GM12891 (cell line): ENCODE measurements at regions not wholly inside any gene's neighbourhood (a gene's known extent, or its start where the extent isn't known, plus 50 kb on each side); places are given as distances from the start of the nearest gene placed in this dataset.

Experiments
- DNase-seq: peaks from one replicate; pipeline ENCODE4 v3.0.0; 2011; ENCODE audit warnings: low spot score; ENCODE audit not compliant: insufficient read length
- FAIRE-seq: peaks from 2 replicates; lab custom pipeline; 2011; peaks lifted over from hg19 to GRCh38; lab: Jason Lieb, UNC
- PAX5 ChIP-seq: IDR thresholded peaks from 2 replicates; pipeline ENCODE4 v1.6.1; 2011; ENCODE audit warnings: low read length, moderate library complexity, mild to moderate bottlenecking; ENCODE audit not compliant: insufficient read depth, severe bottlenecking
- POLR2A ChIP-seq: IDR thresholded peaks from 2 replicates; pipeline ENCODE4 v1.6.1; 2011; ENCODE audit warnings: low read depth, low read length, control low read depth
- POLR2AphosphoS5 ChIP-seq: IDR thresholded peaks from 2 replicates; pipeline ENCODE4 v1.6.1; 2011; ENCODE audit warnings: low read depth, low read length, control low read depth
- POU2F2 ChIP-seq: IDR thresholded peaks from 2 replicates; pipeline ENCODE4 v1.6.1; 2011; ENCODE audit warnings: low read depth, mild to moderate bottlenecking, control low read depth, low read length, moderate library complexity
- SPI1 ChIP-seq: IDR thresholded peaks from 2 replicates; pipeline ENCODE4 v1.6.1; 2011; ENCODE audit warnings: low read depth, low read length, control low read depth
- TAF1 ChIP-seq: IDR thresholded peaks from 2 replicates; pipeline ENCODE4 v1.6.1; 2011; ENCODE audit warnings: low read depth, low read length, control low read depth

GRCh38 chr1:79388694-79389361 lies 382.3 kb upstream of the ADGRL4 start:
- no peak for DNase-seq
- FAIRE-seq, result no peak
- TF ChIP-seq SPI1 (no peak), POU2F2 (no peak), TAF1 (no peak), PAX5 (no peak), POLR2A (no peak), POLR2AphosphoS5 (no peak)

DNA sequence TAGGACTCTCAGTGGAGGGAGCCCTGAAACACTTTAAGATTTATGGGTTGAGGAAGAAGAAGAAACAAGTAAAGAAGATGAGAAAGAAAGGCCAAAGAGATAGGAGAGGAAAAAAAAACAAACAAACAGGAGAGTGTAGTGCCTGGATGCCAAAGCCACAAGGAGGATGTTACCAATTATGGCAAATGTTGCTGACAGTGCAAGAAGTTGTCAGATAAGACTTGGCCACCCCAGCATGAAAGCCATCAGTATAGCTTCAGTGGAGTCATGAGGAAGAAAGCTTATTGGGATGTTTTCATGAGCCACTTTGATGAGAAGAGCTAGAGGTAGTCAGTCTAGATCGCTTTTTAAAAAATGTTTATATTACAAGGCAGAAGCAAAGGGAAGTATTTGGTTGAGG lies 380.2 kb upstream of the ADGRL4 start:
- TF ChIP-seq POU2F2 (no peak), SPI1 (no peak), PAX5 (no peak), TAF1 (no peak), POLR2AphosphoS5 (no peak), POLR2A (no peak)
- DNase-seq (no peak), FAIRE-seq (no peak)

DNA sequence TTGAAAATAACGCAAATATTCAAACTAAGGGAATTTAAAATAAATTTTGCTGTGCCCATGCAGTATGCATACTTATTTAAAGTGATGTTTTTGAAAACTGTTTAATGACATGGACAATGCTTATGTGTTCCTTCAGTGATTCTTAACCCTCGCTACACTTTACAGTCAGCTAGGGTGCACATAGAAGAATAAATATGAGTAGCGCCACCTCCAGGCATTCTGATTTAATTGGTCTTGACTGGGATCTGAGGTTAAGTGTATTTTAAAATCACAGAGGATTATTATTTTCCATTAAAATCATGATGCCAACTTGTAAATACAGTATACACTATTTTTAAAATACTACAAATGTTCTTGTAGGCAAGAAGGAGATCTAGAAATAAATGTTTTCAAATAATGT lies 373.5 kb upstream of the ADGRL4 start:
- TF ChIP-seq POU2F2 (no peak), SPI1 (no peak), TAF1 (no peak), PAX5 (no peak), POLR2AphosphoS5 (no peak), POLR2A (no peak)
- no peak for FAIRE-seq
- no peak for DNase-seq

GRCh38 chr1:79376106-79376505 lies 369.6 kb upstream of the ADGRL4 start:
- TF ChIP-seq PAX5 (no peak), TAF1 (no peak), POLR2A (no peak), SPI1 (no peak), POU2F2 (no peak), POLR2AphosphoS5 (no peak)
- FAIRE-seq, result no peak
- DNase-seq, result no peak

- no peak for TF ChIP-seq POU2F2
- TF ChIP-seq SPI1, result no peak
- TF ChIP-seq TAF1, result no peak
- no peak for TF ChIP-seq POLR2AphosphoS5
- TF ChIP-seq PAX5, result no peak
- TF ChIP-seq POLR2A, result no peak
- FAIRE-seq (no peak), DNase-seq (no peak)
These were observed 368.8 kb upstream of the ADGRL4 start for GRCh38 chr1:79375352-79375751.

DNA sequence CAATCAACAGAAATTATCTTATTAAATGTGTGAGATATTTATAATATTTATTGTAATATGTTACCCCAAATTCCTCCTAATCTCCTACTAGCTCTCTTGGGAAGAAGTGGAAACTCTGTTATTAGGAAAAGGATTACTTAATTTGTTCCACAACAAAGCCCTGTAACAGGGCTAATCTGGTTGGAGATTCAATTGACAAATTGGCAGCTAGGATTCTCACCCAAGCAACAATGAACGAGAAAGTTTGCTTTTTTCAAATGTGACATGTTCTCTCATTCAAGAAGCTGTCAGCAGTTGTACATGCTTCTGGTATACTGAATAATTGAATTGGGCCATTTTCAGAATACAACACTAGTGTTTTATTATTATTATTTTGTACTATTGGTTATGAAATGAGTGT lies 367.9 kb upstream of the ADGRL4 start:
- TF ChIP-seq SPI1, result no peak
- TF ChIP-seq POLR2A, result no peak
- TF ChIP-seq POLR2AphosphoS5, result no peak
- TF ChIP-seq PAX5, result no peak
- no peak for TF ChIP-seq TAF1
- TF ChIP-seq POU2F2, result no peak
- DNase-seq, result no peak
- no peak for FAIRE-seq

GRCh38 chr1:79373481-79374125 lies 367.1 kb upstream of the ADGRL4 start:
- FAIRE-seq, result no peak
- TF ChIP-seq POU2F2 (no peak), SPI1 (no peak), POLR2A (no peak)
- DNase-seq, result no peak

- no peak for DNase-seq
- no peak for FAIRE-seq
- no peak for TF ChIP-seq PAX5
- TF ChIP-seq SPI1, result no peak
- no peak for TF ChIP-seq POU2F2
- TF ChIP-seq TAF1, result no peak
- no peak for TF ChIP-seq POLR2A
- TF ChIP-seq POLR2AphosphoS5, result no peak
These were observed 365.3 kb upstream of the ADGRL4 start for GRCh38 chr1:79371802-79372201.

DNA sequence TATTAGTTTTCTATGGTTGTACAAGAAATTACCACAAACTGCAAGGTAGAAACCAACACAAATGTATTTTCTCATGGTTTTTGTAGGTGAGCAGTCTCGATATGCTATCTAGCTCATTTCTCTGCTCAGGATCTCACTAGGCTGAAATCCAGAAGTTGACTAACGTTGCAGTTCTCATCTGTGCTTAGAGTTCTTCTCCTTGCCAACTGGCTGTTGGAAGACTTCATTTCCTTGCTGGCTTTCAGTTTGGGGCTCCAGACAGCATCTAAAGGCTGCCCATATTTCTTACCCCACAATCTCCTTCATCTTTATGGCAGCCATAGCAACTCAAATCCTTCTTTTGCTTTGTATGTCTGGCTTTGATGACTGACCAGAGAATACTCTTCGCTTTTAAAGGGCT lies 362.6 kb upstream of the ADGRL4 start:
- DNase-seq (no peak), FAIRE-seq (no peak)
- no peak for TF ChIP-seq POU2F2
- no peak for TF ChIP-seq PAX5
- TF ChIP-seq SPI1, result no peak

GRCh38 chr1:79364896-79365295 lies 358.4 kb upstream of the ADGRL4 start:
- no peak for TF ChIP-seq PAX5
- no peak for TF ChIP-seq POU2F2
- no peak for TF ChIP-seq POLR2AphosphoS5
- TF ChIP-seq POLR2A, result no peak
- no peak for TF ChIP-seq TAF1
- TF ChIP-seq SPI1, result no peak
- no peak for FAIRE-seq

More at GRCh38 chr1:79364896-79365295, 358.4 kb upstream of the ADGRL4 start:
- DNase-seq, result no peak
